Psoas muscle (tissue), 7 donors: ENCODE measurements at regions not wholly inside any gene's neighbourhood (a gene's known extent, or its start where the extent isn't known, plus 50 kb on each side); places are given as distances from the start of the nearest gene placed in this dataset.
"Not testable (repeated sequence)": the region's sequence is repeated elsewhere in the genome, so short reads cannot be mapped to it uniquely, and the experiment has no call there.

Experiments
- ATAC-seq, 4 donors: fragments of 200-7000 bp; cut with Tn5 transposase; one replicate each; pipeline ENCODE4 v1.9.1; 2020; ENCODE audit warnings: moderate library complexity in 3 of 4, mild to moderate bottlenecking in 2 of 4
- DNase-seq, 2 donors: peaks; one replicate each; pipeline ENCODE4 v3.0.0-alpha.2; 2020
- H3K27ac ChIP-seq: fragments of 200-600 bp; one replicate; pipeline ENCODE4 v1.8.0; 2022
- H3K27me3 ChIP-seq, 3 donors: fragments of 200-600 bp in 1 of 3; one replicate each; pipeline versions ENCODE4 v1.6.1 to v1.8.0; 2013 to 2022; ENCODE audit warnings: low read length in 2 of 3, mild to moderate bottlenecking in 2 of 3, moderate library complexity in 1 of 3; ENCODE audit not compliant: insufficient read depth in 3 of 3
- H3K36me3 ChIP-seq, 2 donors: fragments of 200-600 bp in 1 of 2; one replicate each; pipeline versions ENCODE4 v1.6.1 to v1.8.0; 2013 to 2022; ENCODE audit warnings: low read depth in 1 of 2, mild to moderate bottlenecking in 1 of 2, moderate library complexity in 1 of 2; ENCODE audit not compliant: insufficient read depth in 1 of 2
- H3K4me1 ChIP-seq: fragments of 200-600 bp; one replicate; pipeline ENCODE4 v1.8.0; 2022
- H3K4me3 ChIP-seq: fragments of 200-600 bp; one replicate; pipeline ENCODE4 v1.8.0; 2022; ENCODE audit warnings: mild to moderate bottlenecking
- H3K9me3 ChIP-seq: fragments of 200-600 bp; one replicate; pipeline ENCODE4 v1.8.0; 2022
- CTCF ChIP-seq: fragments of 200-600 bp; IDR thresholded peaks from one replicate; pipeline ENCODE4 v1.8.0; 2022; ENCODE audit warnings: antibody characterized with exemption
- WGBS, 3 donors: extraction: QIAGEN DNeasy Blood & Tissue Kit; methylation state at CpG; one replicate each; pipeline versions ENCODE4 v1.1.6 to v1.1.7; 2013; 5-methylcytosine and 5-hydroxymethylcytosine counted together
- intact Hi-C, 2 donors: fragments of 100-400 bp; cut with DNase I; formaldehyde crosslinking; loops; one replicate each; pipeline versions ENCODE4 v1.11.0 to v1.14.2; 2022
- donor health status: healthy with polysubstance abuse.
- donor health status: DM: no; HTN: no; CAD: no; lungs with moderate emphysema.
- donor health status: Bipolar disorder and iron deficiency.
- donor health status: healthy.
- donor health status: DM: yes; HTN: yes; CAD: no.
- donor health status: DM: no; HTN: no; CAD: no.
- donor health status: DM: yes; HTN: yes; CAD: no.

GRCh38 chr17:12227547-12227946 is 206.9 kb downstream of the MAP2K4 start:
- H3K9me3 ChIP-seq = no peaks in the 10 kb centered on the region
- TF ChIP-seq CTCF = no peak
- intact Hi-C loops = no loop called here
- H3K27ac ChIP-seq = no peak overlapping the region
- no peak for ATAC-seq
- no peaks in the 10 kb centered on the region for H3K36me3 ChIP-seq
- H3K27me3 ChIP-seq = no peaks in the 10 kb centered on the region
- no peak overlapping the region for H3K4me3 ChIP-seq
- WGBS, 3 donors = 51 to 58% (median 54%) methylated on average over 7 of the region's 7 CpGs
- DNase-seq = no peak
- no peaks in the 10 kb centered on the region for H3K4me1 ChIP-seq

- 30 to 51% (median 44%) methylated on average over 5 of the region's 5 CpGs for WGBS, 3 donors
- no peak for DNase-seq
- no peak for ATAC-seq
- Histone ChIP-seq H3K27me3 (no peaks in the 10 kb centered on the region), H3K36me3 (no peaks in the 10 kb centered on the region), H3K4me3 (no peak overlapping the region), H3K9me3 (no peaks in the 10 kb centered on the region), H3K27ac (no peak overlapping the region), H3K4me1 (no peaks in the 10 kb centered on the region)
- TF ChIP-seq CTCF = no peak
- intact Hi-C loops = no loop called here
These were observed 208.7 kb downstream of the MAP2K4 start for GRCh38 chr17:12229335-12229734.

- intact Hi-C loops = no loop called here
- no peak overlapping the region for H3K4me3 ChIP-seq
- no peaks in the 10 kb centered on the region for H3K9me3 ChIP-seq
- no peaks in the 10 kb centered on the region for H3K4me1 ChIP-seq
- H3K27ac ChIP-seq = no peak overlapping the region
- ATAC-seq = no peak
- WGBS, 3 donors = 32 to 40% (median 38%) methylated on average over 4 of the region's 4 CpGs
- no peaks in the 10 kb centered on the region for H3K27me3 ChIP-seq
- no peaks in the 10 kb centered on the region for H3K36me3 ChIP-seq
- TF ChIP-seq CTCF = no peak
- no peak for DNase-seq
These were observed 210.0 kb downstream of the MAP2K4 start for GRCh38 chr17:12230481-12231354.

GRCh38 chr17:12231355-12231682 is 210.6 kb downstream of the MAP2K4 start:
- H3K27ac ChIP-seq = no peak overlapping the region
- no peak for ATAC-seq

GRCh38 chr17:12239021-12239420 is 218.3 kb downstream of the MAP2K4 start:
- intact Hi-C loops, H3K27me3 ChIP-seq: not testable (repeated sequence)
- 86 to 90% (median 89%) methylated on average over 5 of the region's 5 CpGs for WGBS, 3 donors

More at GRCh38 chr17:12231355-12231682, 210.6 kb downstream of the MAP2K4 start:
- no peaks in the 10 kb centered on the region for H3K4me1 ChIP-seq
- no peaks in the 10 kb centered on the region for H3K27me3 ChIP-seq
- no peak for DNase-seq
- no peaks in the 10 kb centered on the region for H3K36me3 ChIP-seq
- H3K4me3 ChIP-seq = no peak overlapping the region
- 86 to 94% (median 86%) methylated on average over 2 of the region's 2 CpGs for WGBS, 3 donors
- intact Hi-C loops = no loop called here
- TF ChIP-seq CTCF = no peak
- H3K9me3 ChIP-seq = no peaks in the 10 kb centered on the region

More at GRCh38 chr17:12239021-12239420, 218.3 kb downstream of the MAP2K4 start:
- not testable (repeated sequence) for H3K36me3 ChIP-seq, H3K4me3 ChIP-seq, H3K27ac ChIP-seq, ATAC-seq, H3K4me1 ChIP-seq, DNase-seq, H3K9me3 ChIP-seq
